ENCODE measurements at regions not wholly inside any gene's neighbourhood (a gene's known extent, or its start where the extent isn't known, plus 50 kb on each side); places are given as distances from the start of the nearest gene placed in this dataset.

DNA sequence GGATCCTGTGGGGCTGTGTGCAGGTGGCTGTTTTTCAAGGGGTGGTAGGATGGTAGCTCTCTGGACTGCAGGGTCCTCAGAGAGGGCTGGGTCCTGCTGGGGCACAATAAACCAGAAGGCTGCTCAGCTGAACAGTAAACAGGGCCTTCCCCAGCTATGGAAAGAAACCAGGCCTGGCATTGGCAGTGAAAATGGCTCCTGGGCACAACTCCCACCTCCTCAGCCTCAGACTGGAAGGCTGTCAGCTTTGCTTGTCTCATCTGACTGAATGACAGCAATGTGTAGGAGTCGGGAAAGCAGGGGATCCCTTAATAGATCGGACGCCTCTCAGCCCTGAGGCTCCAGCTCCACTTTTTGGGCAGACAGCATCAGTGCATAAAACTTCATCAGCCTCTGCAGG, 59.8 kb upstream of the NLRP1 start:
- BruUV-seq (replicated peaks), result no TSS peak
- Mint-ChIP-seq H3K4me3 (ENCODE audit: low read depth, unreplicated experiment) (no peak overlapping the region), H3K4me1 (ENCODE audit: low read depth, unreplicated experiment) (no peaks in the 10 kb centered on the region), H3K27ac (ENCODE audit: unreplicated experiment) (no peak overlapping the region), H3K9me3 (ENCODE audit: low read depth, unreplicated experiment) (no peaks in the 10 kb centered on the region), H3K36me3 (ENCODE audit: insufficient read depth, unreplicated experiment) (no peaks in the 10 kb centered on the region), H3K27me3 (ENCODE audit: unreplicated experiment) (peaks cover 56% of the 10 kb centered on the region)
- TF ChIP-seq, protein P1, sequence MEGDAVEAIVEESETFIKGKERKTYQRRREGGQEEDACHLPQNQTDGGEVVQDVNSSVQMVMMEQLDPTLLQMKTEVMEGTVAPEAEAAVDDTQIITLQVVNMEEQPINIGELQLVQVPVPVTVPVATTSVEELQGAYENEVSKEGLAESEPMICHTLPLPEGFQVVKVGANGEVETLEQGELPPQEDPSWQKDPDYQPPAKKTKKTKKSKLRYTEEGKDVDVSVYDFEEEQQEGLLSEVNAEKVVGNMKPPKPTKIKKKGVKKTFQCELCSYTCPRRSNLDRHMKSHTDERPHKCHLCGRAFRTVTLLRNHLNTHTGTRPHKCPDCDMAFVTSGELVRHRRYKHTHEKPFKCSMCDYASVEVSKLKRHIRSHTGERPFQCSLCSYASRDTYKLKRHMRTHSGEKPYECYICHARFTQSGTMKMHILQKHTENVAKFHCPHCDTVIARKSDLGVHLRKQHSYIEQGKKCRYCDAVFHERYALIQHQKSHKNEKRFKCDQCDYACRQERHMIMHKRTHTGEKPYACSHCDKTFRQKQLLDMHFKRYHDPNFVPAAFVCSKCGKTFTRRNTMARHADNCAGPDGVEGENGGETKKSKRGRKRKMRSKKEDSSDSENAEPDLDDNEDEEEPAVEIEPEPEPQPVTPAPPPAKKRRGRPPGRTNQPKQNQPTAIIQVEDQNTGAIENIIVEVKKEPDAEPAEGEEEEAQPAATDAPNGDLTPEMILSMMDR (IDR thresholded peaks at IDR 0.05; ENCODE audit: unreplicated experiment), result no peak
- CTCF ChIA-PET, result no interaction called here
- intact Hi-C loops (cut with micrococcal nuclease; ENCODE audit: unreplicated experiment), result no loop called here
- no peak for DNase-seq

DNA sequence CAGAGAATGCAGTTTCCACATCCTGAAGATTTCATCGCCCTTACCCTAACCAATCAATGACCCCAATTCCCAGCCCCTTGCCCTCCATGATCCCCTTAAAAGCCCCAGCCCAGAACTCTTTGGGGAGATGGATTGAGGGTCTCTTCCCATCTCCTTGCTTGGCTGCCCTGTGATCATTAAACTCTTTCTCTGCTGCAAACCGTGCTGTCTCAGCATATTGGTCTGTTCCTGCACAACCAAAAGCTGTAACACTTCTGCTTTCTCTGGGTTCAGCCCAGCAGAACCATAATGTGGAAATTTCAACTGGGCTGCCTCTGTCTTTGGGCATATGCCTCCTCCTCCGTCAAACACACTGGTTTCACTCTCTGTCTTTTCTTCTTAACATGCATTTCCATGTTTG, 67.0 kb upstream of the NLRP1 start:
- CTCF ChIA-PET, result no interaction called here
- BruUV-seq (replicated peaks), result no TSS peak
- Mint-ChIP-seq H3K27me3 (ENCODE audit: unreplicated experiment) (peaks cover 68% of the 10 kb centered on the region), H3K4me3 (ENCODE audit: low read depth, unreplicated experiment) (no peak overlapping the region), H3K27ac (ENCODE audit: unreplicated experiment) (no peak overlapping the region), H3K9me3 (ENCODE audit: low read depth, unreplicated experiment) (peaks cover 6% of the 10 kb centered on the region), H3K36me3 (ENCODE audit: insufficient read depth, unreplicated experiment) (no peaks in the 10 kb centered on the region), H3K4me1 (ENCODE audit: low read depth, unreplicated experiment) (no peaks in the 10 kb centered on the region)
- intact Hi-C loops (cut with micrococcal nuclease; ENCODE audit: unreplicated experiment), result no loop called here
- no peak for DNase-seq
- TF ChIP-seq, protein P1 (IDR thresholded peaks at IDR 0.05; ENCODE audit: unreplicated experiment), result no peak

DNA sequence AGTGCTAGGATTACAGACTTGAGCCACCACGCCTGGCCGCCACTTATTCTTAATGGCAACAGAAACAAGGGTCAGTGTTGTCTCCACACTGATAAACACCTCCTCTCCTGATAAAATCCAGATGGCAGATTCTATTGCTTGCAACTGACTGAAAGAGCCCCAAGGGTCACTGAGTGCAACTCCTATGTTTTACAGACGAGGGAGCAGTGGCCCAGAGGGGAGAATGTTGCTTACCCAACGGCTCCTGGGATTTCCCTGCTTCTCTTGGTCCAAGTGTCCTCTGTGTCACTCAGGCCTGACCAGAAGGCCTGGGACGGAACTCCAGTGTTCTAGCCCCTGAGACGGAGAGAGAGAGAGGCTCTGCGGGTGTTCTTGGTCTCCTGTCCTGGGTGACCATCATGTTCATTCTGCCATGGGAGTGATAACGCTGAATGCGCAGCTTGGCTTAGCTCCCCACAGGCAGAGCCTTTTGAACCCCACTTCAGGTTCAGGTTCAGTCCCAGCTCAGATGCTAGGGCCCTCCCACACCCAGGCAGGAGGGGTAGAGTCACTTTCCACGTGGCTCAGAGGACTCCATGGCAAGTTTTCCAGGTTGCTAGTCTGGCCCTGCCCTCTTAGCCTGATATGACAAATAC, 77.3 kb upstream of the NLRP1 start:
- CTCF ChIA-PET, result interaction anchor here (0.6 to 0.9 kb wide), 2 partner anchors 11 to 583 kb away, joined by 4 read pairs; no protein-coding TSS in a partner anchor
- intact Hi-C loops (cut with micrococcal nuclease; ENCODE audit: unreplicated experiment), result no loop called here
- H3K4me1 Mint-ChIP-seq (ENCODE audit: low read depth, unreplicated experiment), result no peaks in the 10 kb centered on the region
- no peak overlapping the region for H3K27ac Mint-ChIP-seq (ENCODE audit: unreplicated experiment)
- no TSS peak for BruUV-seq (replicated peaks)
- no peaks in the 10 kb centered on the region for H3K36me3 Mint-ChIP-seq (ENCODE audit: insufficient read depth, unreplicated experiment)
- H3K9me3 Mint-ChIP-seq (ENCODE audit: low read depth, unreplicated experiment), result no peaks in the 10 kb centered on the region
- no peak for DNase-seq
- no peak overlapping the region for H3K4me3 Mint-ChIP-seq (ENCODE audit: low read depth, unreplicated experiment)
- H3K27me3 Mint-ChIP-seq (ENCODE audit: unreplicated experiment), result peaks cover 73% of the 10 kb centered on the region
- TF ChIP-seq, protein P1 (IDR thresholded peaks at IDR 0.05; ENCODE audit: unreplicated experiment), result no peak

DNA sequence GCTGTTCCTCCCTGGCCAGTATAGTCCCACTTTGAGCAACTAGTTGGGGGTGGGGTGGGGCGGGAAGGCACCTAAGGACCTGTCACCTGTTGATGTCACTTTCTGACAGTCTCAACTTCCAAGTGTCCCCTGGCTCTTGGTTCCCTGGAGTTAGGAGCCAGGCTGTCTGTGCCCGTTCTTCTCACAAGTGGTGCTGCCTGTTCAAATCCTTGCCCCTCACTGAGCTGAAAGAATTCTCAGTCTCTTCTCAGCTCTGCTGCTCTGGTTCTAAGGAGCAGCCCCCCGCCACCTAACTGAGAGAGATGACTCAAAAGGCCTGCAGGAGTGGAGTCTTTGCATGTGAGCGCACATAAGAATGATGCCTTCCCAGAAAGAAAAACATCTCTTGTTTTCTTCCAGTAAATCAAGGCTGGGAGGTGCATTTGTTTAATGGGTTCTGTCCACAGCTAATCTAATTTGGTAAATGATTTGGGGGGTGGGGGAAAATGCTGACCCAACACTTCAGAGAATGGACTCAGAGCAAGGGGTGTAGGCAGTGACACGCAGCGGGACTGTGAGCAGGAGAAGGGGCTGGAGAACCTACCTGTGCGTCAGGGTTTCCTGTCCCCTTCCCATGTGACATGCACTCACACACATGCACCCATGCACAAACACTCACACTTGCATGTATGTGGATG, 78.2 kb upstream of the NLRP1 start:
- intact Hi-C loops (cut with micrococcal nuclease; ENCODE audit: unreplicated experiment), result no loop called here
- no peak overlapping the region for H3K4me3 Mint-ChIP-seq (ENCODE audit: low read depth, unreplicated experiment)
- H3K4me1 Mint-ChIP-seq (ENCODE audit: low read depth, unreplicated experiment), result no peaks in the 10 kb centered on the region
- H3K27ac Mint-ChIP-seq (ENCODE audit: unreplicated experiment), result no peak overlapping the region
- DNase-seq, result no peak
- TF ChIP-seq, protein P1 (IDR thresholded peaks at IDR 0.05; ENCODE audit: unreplicated experiment), result no peak
- no peaks in the 10 kb centered on the region for H3K9me3 Mint-ChIP-seq (ENCODE audit: low read depth, unreplicated experiment)
- no peaks in the 10 kb centered on the region for H3K36me3 Mint-ChIP-seq (ENCODE audit: insufficient read depth, unreplicated experiment)
- CTCF ChIA-PET, result interaction anchor here (0.6 to 0.9 kb wide), 2 partner anchors 10 to 582 kb away, joined by 4 read pairs; no protein-coding TSS in a partner anchor
- no TSS peak for BruUV-seq (replicated peaks)
- peaks cover 69% of the 10 kb centered on the region for H3K27me3 Mint-ChIP-seq (ENCODE audit: unreplicated experiment)
